ENCODE measurements at regions not wholly inside any gene's neighbourhood (a gene's known extent, or its start where the extent isn't known, plus 50 kb on each side); places are given as distances from the start of the nearest gene placed in this dataset.

DNA sequence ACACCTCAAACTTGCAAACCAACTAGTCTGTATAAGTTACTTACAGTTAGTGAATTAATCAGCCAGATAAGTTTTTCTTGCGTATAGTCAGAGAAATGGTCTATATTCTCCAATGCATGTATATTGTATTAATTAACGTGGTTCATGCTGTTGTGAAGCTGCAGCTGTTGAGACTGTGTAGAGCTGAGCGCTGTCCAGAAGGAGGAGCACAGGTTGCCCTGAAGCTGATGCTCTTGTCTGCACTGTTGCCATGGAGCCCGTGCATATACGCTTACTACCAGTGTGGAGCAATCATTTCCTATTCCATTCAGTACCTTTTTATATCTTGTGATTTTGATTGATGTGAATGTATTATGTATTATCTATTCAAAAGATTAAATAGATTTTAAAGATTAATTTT is 74.3 kb upstream of the ARID2 start:
- Mint-ChIP-seq H3K9me3 (no peaks in the 10 kb centered on the region), H3K27ac (no peak overlapping the region), H3K27me3 (ENCODE audit: low read depth in 3 of 3) (peaks cover 0 to 2% (median 0%) of the 10 kb centered on the region in 3 donors), H3K36me3 (peaks cover 0 to 3% of the 10 kb centered on the region in 2 donors), H3K4me1 (peaks cover 29% of the 10 kb centered on the region), H3K4me3 (no peak overlapping the region)
- TF ChIP-seq, protein P1, sequence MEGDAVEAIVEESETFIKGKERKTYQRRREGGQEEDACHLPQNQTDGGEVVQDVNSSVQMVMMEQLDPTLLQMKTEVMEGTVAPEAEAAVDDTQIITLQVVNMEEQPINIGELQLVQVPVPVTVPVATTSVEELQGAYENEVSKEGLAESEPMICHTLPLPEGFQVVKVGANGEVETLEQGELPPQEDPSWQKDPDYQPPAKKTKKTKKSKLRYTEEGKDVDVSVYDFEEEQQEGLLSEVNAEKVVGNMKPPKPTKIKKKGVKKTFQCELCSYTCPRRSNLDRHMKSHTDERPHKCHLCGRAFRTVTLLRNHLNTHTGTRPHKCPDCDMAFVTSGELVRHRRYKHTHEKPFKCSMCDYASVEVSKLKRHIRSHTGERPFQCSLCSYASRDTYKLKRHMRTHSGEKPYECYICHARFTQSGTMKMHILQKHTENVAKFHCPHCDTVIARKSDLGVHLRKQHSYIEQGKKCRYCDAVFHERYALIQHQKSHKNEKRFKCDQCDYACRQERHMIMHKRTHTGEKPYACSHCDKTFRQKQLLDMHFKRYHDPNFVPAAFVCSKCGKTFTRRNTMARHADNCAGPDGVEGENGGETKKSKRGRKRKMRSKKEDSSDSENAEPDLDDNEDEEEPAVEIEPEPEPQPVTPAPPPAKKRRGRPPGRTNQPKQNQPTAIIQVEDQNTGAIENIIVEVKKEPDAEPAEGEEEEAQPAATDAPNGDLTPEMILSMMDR (IDR thresholded peaks at IDR 0.05), result no peak
- no peak overlapping the region for H3K27ac ChIP-seq (ENCODE audit: low read depth in 1 of 2, low read length in 2 of 2)
- H3K36me3 ChIP-seq (replicated peaks in 1 of 2; ENCODE audit: control insufficient read depth in 1 of 2, insufficient read depth in 2 of 2, low read length in 2 of 2), result no peaks in the 10 kb centered on the region
- no peak overlapping the region for H2AFZ ChIP-seq (ENCODE audit: insufficient read depth, low read depth, low read length, poor library complexity, severe bottlenecking)
- DNase-seq, result peak in 1 of 3 donors; percentile 9
- H3K4me2 ChIP-seq (replicated peaks; ENCODE audit: extremely low read depth, low read length, poor library complexity, severe bottlenecking), result no peak overlapping the region
- no peaks in the 10 kb centered on the region for H3K27me3 ChIP-seq (ENCODE audit: control insufficient read depth in 2 of 2, insufficient read depth in 2 of 2, low read length in 2 of 2)
- intact Hi-C loops (cut with micrococcal nuclease), result loop anchor here in 1 of 2 donors (10.0 kb wide), 1 partner anchor 560 kb away; no protein-coding TSS in a partner anchor
- no peak overlapping the region for H3K4me3 ChIP-seq (replicated peaks in 1 of 3; ENCODE audit: low read depth in 2 of 3, low read length in 3 of 3)
- H4K20me1 ChIP-seq (ENCODE audit: insufficient read depth, low read length), result no peaks in the 10 kb centered on the region
- no peak overlapping the region for H3K9ac ChIP-seq (ENCODE audit: insufficient read depth, low read length, poor library complexity, severe bottlenecking)
- H3K9me3 ChIP-seq (replicated peaks in 1 of 2; ENCODE audit: control insufficient read depth in 1 of 2, insufficient read depth in 1 of 2, low read length in 2 of 2), result no peaks in the 10 kb centered on the region
- no CpG with 5 or more reads among the region's 5 CpGs for WGBS (ENCODE audit: insufficient coverage)
- no peaks in the 10 kb centered on the region for H3K79me2 ChIP-seq (ENCODE audit: insufficient read depth, low read length)
- peaks cover 23 to 31% of the 10 kb centered on the region in 2 donors for H3K4me1 ChIP-seq (ENCODE audit: control insufficient read depth in 1 of 2, insufficient read depth in 2 of 2, low read length in 2 of 2)

DNA sequence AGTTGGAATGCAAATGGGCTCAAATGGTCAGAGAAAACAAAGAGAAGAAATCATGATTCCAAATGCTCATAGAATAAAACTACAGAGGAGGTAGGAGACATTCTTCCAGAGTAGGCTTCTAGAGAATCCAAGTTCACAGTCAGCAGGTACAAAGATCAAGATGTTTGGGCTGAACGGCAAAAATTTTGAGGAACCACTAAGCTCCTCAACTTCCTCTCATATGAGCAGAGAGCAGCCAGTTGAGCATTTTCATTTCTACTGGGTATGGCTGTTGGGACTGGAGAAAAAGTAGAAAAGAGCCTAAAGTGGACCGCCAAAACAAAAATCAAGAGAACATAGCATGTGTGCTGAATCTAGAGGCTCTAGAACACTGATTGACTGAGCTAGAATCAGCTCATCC is 73.8 kb upstream of the ARID2 start:
- no peak overlapping the region for H3K4me3 ChIP-seq (replicated peaks in 1 of 3; ENCODE audit: low read depth in 2 of 3, low read length in 3 of 3)
- peak overlapping the region in 2 of 7 donors; percentile 22 to 27 for H3K27ac Mint-ChIP-seq
- H3K4me1 Mint-ChIP-seq, result peaks cover 34% of the 10 kb centered on the region
- TF ChIP-seq, protein P1 (IDR thresholded peaks at IDR 0.05), result no peak
- peak in 2 of 3 donors; percentile 22 to 32 for DNase-seq
- WGBS (ENCODE audit: insufficient coverage), result 100% methylated on average over 1 of the region's 2 CpGs
- peaks cover 0 to 2% (median 0%) of the 10 kb centered on the region in 3 donors for H3K27me3 Mint-ChIP-seq (ENCODE audit: low read depth in 3 of 3)
- no peaks in the 10 kb centered on the region for H3K36me3 ChIP-seq (replicated peaks in 1 of 2; ENCODE audit: control insufficient read depth in 1 of 2, insufficient read depth in 2 of 2, low read length in 2 of 2)
- no peaks in the 10 kb centered on the region for H3K9me3 ChIP-seq (replicated peaks in 1 of 2; ENCODE audit: control insufficient read depth in 1 of 2, insufficient read depth in 1 of 2, low read length in 2 of 2)
- no peak overlapping the region for H3K27ac ChIP-seq (ENCODE audit: low read depth in 1 of 2, low read length in 2 of 2)
- no peak overlapping the region for H3K4me3 Mint-ChIP-seq
- no peak overlapping the region for H3K9ac ChIP-seq (ENCODE audit: insufficient read depth, low read length, poor library complexity, severe bottlenecking)
- peak overlapping the region; percentile 16 for H3K4me2 ChIP-seq (replicated peaks; ENCODE audit: extremely low read depth, low read length, poor library complexity, severe bottlenecking)
- peaks cover 0 to 3% of the 10 kb centered on the region in 2 donors for H3K36me3 Mint-ChIP-seq
- no peaks in the 10 kb centered on the region for H3K27me3 ChIP-seq (ENCODE audit: control insufficient read depth in 2 of 2, insufficient read depth in 2 of 2, low read length in 2 of 2)
- no peaks in the 10 kb centered on the region for H3K79me2 ChIP-seq (ENCODE audit: insufficient read depth, low read length)
- peaks cover 28 to 36% of the 10 kb centered on the region in 2 donors for H3K4me1 ChIP-seq (ENCODE audit: control insufficient read depth in 1 of 2, insufficient read depth in 2 of 2, low read length in 2 of 2)
- peak overlapping the region; percentile 18 for H2AFZ ChIP-seq (ENCODE audit: insufficient read depth, low read depth, low read length, poor library complexity, severe bottlenecking)
- no peaks in the 10 kb centered on the region for H4K20me1 ChIP-seq (ENCODE audit: insufficient read depth, low read length)
- intact Hi-C loops (cut with micrococcal nuclease), result loop anchor here in 1 of 2 donors (10.0 kb wide), 1 partner anchor 559 kb away; no protein-coding TSS in a partner anchor
- H3K9me3 Mint-ChIP-seq, result peaks cover 0 to 2% (median 0%) of the 10 kb centered on the region in 7 donors

Measured in CD14-positive monocyte (primary cell).